NCI-H128 (cell line): ENCODE measurements at regions not wholly inside any gene's neighbourhood (a gene's known extent, or its start where the extent isn't known, plus 50 kb on each side); places are given as distances from the start of the nearest gene placed in this dataset.
"Not testable (repeated sequence)": the region's sequence is repeated elsewhere in the genome, so short reads cannot be mapped to it uniquely, and the experiment has no call there.

ENCODE experiments used
- DNase-seq: peaks from one replicate; lab custom pipeline; 2025; ENCODE audit not compliant: unreplicated experiment; lab: John Stamatoyannopoulos, UW

DNA sequence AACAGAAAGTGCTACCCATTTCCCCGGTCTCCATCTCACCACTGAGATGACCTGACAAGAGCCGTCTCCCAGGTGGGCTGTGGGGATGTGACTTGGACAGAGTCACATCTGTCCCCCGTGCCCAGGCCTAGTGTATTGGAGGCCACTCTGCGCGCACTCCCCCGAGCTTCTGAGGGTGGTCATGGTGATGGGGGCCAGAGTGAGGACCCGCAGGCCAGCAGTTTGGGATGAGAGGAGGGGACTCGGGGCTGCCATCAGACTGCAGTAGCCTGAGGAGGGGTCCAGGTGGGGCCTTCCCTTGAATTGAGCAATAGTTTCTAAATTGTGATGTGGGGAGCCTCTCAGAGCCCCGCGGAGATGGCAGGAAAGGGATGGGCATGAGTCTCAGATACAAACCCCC lies 852.6 kb downstream of the TBC1D22A start:
- no peak for DNase-seq

DNA sequence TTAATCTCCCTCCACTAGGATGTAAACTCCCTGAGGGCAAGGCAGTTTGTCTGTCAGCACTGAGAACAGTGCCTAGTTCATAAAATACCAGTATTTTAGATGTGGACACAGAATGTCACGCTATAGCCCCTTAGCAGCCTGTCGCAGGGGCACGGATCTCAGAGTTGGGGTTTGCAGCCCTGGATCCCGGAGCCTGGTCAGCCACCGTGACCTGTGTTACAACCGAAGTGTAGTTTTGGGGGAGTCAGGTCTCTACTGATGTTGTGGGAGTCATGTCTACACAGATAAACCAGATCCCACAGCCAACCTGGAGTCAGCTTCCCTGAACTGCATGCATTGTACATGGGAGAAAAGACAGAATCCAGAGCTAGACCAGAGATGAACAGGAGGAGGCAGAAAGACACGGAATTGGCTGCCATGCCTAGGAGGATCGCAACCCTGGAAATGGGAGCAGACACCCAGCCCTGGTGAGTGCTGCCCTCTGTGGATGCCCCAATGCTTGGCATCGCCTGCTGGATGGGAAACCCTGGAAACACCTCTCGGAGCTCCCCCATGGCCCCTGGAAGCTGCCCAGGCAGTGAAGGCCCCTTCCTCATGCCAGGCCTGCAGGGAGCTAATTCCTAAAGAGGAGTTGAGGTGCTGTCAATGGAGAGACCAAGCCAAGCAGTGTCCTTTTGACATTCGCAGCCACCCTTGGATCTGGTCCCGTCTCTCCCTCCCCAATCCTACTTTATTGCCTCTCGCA lies 851.3 kb downstream of the TBC1D22A start:
- DNase-seq = no peak

DNA sequence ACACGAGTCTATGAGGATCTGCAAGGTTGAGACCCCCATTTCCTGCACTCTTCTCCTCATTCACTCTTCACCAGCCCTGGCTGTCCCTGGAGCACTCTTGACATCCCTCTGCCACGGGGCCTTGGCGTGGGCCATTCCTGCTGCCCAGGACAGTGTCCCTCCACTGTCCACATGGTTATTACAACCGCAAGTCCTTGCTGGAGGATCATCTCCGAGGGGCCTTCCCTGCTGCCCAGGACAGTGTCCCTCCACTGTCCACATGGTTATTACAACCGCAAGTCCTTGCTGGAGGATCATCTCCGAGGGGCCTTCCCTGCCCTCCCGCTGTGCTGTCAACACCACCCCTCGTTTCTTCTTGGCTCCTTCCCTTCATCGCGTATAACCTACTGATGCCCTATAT lies 850.7 kb downstream of the TBC1D22A start:
- not testable (repeated sequence) for DNase-seq

DNA sequence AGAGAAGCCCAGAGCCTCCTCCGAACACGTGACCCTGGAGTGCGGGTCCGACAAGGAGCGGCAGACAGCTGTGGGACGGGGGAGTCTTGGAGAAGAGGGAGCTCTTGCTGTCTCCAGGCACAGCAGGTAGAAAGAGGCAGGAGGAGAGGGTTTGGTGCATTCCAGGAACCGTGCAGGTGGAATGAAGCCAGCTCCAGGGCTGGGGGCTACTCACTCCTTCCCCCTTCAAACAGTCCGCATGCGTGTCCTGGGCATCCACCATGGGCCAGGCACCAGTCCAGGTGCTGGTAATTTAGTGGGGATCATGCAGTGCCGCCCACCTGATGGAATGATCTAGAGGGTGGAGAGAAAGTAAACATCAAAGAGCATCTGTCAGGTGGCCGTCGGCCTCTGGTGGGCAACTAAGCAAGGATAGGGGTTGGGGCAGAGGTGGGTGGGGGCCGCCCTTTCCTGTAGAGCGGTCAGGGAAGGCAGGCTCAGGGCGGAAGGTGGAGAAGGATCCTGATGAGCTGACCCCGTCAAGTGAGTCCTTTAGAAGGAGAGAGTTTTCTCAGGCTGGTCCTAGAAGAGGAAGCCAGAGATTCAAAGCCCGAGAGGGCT lies 850.0 kb downstream of the TBC1D22A start:
- no peak for DNase-seq

DNA sequence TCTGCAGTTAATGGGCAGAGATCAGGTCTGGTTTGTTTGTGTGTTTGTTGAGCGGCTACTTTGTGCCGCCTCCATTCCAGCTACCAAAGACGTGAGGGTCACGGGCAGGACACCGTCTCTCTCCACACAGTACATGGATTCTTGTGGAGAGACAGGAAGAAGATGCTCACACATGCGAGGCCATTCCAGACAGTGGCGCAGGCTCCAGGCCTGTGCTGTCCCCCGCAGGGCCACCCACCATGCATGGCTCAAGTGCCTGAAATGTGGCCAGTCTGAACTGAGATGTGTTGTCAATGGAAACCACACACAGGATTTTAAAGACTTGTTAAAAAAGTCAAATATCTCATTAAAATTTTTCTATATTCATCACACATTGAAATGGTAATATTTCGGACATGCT lies 848.3 kb downstream of the TBC1D22A start:
- no peak for DNase-seq

DNA sequence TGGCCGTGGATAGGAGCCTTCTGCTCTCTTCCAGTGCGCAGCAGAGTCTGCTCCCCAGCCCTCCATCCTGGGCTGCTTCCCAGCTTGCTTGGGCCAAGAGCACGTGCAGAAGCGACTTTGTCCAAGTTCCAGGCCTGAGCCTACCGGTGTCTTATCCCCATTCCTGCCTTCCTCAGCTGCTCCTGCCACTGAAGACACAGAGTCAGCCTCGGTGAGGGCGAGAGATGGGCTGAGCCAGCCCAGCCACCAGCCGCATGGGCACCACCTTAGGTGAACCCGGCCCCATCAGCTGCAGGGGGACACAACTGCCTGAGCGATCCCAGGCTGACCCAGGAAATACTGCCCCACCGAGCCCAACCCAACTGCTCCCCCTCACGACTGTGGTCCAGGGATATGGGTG lies 847.8 kb downstream of the TBC1D22A start:
- no peak for DNase-seq

DNA sequence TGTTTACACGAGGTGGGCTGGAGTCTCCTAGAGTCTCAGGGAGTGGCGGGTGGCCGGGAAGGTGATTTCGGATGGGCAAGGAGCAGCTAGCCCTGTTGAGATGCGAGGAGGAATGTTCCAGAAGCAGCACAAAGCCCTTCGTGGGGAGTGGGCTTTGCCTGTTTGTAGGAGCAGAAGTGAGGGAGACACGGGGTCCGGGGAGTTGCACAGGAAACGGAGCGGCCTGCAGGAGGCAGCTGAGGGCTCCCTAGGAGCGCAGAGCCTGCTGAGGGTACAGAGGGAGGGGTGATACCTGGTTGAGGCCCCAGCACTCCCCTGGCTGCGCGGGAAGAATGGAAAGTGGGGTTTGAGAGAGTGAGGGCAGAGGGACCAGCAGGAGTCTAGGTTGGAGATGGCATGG lies 847.2 kb downstream of the TBC1D22A start:
- no peak for DNase-seq

DNA sequence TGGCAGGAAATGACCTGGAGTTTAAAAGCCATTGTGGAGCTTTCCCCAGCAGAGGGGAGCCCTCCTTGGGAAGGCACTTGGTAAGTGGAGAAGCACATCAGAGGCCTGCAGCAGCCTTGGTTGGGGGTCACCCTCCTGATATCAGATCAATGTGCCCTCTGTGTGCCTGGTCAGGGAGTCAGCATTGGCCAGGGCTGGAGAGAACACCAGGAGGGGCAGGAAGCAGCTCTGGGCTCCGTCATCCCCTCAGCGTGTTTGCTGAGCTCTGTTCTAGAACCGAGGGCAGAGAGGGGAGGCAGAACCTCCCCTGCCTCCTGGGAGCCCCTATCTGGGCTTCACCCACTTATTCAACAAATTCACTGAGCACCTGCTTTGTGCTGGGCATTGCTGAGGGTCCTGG lies 846.0 kb downstream of the TBC1D22A start:
- DNase-seq = no peak

DNA sequence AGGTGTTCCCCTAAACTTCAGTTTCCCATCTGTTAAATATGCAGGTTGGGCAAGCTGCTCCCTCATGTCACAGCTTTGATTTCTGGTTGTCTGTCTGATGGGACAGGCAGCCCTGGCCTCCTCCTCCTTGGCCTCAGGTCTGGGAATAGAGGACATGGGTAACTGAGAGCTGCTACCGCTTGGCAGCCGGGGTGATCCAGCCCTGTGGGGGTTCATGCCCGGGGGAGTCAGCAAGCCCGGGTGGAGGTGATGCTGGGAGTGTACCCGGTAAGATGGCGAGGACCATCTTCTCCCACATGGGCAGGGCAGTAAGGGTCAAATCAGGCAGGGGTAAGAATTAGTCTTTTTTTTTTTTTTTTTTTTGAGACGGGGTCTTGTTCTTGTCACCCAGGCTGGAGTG lies 845.0 kb downstream of the TBC1D22A start:
- DNase-seq = no peak

DNA sequence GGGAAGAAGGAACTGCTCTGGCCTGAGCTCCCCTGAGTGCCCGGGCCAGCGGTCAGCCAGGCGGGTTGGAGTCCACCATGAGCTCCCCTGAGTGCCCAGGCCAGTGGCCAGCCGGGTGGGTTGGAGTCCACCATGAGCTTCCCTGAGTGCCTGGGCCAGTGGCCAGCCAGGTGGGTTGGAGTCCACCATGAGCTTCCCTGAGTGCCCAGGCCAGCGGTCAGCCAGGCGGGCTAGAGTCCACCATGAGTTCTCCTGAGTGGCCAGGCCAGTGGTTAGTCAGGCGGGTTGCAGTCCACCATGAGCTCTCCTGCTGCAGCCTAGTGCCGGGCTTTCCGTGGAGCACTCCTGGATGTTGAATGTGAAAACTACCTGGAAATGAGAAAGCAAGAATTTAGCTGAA lies 844.0 kb downstream of the TBC1D22A start:
- DNase-seq = no peak

DNA sequence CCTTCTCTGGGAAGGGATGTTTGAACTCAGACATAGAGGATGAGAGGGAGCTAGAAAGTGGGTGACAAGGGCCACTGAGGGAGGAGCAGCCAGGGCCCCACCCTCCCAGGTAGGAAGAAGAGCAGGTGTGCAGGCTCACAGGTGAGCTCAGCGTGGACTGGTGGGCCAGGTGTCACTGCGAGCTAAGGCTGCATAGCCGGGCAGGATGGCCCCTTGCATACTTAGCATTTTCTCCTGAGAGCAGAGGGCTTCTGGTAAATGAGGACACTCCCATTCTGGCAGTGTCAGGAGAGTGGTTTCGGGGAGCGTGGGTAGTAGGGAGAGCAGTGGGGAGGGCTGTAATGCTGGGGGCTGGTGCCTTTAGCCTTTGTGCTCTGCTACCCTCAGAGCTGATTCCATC lies 843.4 kb downstream of the TBC1D22A start:
- no peak for DNase-seq

DNA sequence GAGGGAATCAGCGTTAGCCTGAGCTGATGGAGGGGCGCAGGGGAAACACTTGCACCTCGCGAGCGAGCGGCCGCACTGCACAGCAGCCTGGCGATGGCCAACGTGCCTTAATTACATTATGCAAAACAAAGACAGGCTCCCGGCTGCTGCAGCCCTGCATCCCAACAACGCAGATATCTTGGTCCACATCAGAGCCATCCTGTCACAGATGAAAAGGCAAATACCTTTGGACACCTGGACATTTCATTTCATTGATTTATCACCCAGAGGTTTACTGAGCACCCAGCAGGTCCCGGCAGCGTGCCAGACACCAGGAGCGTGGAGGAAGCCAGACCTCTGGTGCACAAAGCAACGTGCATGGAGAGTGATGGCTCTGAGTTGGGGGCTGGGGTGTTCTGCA lies 843.0 kb downstream of the TBC1D22A start:
- no peak for DNase-seq

DNA sequence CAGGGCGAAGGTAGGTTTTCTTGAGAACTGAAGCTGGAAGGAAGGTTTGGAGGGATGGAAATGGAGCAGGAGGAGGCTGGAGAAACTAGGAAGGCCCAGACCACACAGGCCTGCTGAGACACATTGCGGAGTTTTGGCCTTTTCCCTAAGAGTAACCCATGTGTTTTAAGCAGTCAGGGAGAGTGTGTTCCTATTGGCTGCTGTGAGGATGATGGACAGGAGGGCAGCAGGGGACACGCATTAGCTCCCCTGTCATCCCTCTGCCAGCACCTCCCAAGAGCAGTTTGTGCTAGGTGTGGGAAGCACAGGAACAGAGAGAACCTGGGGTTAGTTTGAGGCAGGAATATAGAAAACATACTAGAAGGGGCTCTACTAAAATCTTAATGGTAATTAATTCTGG lies 842.1 kb downstream of the TBC1D22A start:
- no peak for DNase-seq

DNA sequence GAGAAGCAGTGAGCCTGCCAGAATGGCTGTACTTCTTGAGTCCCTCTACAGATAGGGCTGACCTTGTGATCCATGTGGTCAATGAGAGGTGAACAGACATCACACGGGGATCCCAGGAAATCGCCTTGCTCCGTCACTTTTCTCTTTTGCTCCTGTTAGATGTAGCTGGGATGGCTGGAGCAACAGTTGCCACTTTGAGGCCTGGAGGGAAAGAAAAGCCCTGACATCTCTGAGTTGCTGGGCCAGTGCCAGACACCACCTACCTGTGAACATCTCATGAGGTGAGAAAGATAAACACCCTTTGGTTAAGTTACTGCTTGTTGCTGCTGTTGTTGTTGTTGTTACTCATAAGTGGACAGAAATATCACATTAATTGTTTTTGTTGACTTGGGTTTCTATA lies 840.3 kb downstream of the TBC1D22A start:
- DNase-seq = no peak

DNA sequence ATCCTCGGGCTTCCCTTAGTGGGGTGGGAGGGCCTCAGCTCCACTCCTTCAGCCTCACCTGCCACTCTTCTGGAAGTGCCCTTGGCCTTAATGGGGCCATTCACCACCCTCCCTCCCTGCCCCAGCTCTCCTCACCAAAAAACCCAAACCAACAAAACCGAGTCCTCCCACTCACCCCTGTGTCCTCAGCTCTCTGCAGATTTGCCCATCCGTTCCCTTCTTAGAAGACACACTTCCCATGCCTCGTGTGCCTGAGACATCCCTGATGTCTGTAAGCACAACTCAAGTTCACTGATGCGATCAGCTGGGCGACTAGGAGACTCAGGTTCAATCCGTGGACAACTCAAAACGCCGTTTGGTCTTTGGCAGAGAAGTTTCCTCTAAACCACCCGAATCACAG lies 839.2 kb downstream of the TBC1D22A start:
- no peak for DNase-seq

DNA sequence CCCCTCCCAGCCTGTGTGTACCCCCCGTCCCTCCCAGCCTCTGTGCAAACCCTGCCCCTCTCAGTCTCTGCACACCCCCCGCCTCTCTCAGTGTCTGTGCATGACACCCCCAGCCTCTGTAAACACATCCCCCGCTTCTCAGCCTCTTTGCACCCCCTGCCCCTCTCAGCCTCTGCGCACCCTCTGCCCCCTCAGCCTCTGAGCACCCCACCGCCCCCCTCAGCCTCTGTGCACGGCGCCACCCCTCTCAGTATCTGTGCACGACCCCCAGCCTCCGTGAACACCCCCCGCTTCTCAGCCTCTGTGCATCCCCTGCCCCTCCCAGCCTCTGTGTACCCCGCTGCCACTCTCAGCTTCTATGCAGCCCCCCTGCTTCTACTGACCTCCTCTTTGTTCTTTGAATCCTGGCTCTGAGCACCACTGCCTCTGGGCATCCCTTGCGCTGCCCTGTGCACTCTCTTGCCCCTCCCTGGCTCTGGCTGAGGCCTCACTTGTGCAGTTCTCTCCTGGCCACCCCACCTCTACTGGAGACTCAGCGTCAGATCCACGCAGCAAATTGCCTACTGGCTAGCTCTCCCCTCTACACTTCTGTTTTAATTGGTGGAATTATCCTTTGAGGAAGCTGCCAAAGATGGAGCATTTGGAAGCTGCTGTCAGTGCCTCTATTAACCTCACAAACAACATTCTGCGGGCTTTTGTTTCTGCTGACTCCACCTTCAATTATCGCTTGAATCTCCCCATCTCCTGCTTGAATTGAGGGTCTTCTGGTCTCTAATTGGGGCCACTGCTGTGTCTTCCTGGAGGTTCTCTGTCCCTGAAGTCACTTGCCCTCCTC lies 838.6 kb downstream of the TBC1D22A start:
- DNase-seq = no peak

DNA sequence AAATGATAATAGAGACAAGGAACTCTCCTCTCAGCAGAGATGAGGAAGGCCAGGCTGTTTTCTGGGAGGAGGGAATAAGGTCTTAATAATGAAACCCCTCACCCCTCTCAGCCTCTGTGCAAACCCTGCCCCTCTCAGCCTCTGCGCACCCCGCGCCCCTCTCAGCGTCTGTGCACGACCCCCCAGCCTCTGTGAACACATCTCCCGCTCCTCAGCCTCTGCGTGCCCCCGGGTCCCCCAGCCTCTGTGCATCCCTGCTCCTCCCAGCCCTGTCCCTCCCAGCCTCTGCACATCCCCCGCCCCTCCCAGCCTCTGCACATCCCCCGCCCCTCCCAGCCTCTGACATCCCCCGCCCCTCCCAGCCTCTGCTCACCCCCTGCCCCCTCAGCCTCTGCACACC lies 837.8 kb downstream of the TBC1D22A start:
- no peak for DNase-seq

DNA sequence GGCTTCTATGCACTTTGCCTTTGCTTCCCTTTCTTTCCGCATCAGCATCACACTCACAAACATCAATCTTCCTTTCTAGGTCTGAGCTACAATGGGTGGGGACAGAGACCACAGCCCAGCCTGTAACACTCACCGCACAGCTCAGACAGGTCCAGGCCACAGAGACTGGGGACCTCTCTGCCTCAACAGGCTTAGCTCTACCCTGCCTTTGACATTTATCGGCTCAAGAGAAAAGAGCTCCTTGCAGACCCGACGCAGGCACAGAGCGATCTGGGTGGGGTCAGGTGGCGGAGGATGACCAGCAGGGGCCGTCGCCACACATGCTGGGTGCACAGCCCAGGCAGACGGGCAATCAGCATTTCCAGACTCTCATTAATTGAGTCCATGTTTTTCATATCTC lies 837.3 kb downstream of the TBC1D22A start:
- DNase-seq = no peak

DNA sequence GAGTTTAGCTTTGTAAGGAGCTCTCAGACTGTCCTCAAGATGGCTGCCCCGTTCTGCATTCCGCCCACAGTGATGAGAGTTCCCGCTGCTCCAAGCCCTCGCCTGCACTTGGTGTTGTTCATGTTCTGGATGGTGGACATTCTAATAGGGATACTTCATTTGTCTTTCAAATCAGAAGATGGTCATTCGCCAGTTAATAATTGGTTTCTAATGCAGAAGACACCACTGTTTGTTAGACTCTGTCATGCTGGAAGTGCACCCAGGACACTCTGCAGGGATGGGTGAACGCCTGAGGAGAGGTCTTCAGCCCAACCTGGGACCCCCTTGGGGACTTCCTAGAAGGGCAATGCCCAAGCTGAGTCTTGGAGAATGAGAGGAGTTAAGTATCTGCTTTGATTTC lies 836.4 kb downstream of the TBC1D22A start:
- DNase-seq = no peak

DNA sequence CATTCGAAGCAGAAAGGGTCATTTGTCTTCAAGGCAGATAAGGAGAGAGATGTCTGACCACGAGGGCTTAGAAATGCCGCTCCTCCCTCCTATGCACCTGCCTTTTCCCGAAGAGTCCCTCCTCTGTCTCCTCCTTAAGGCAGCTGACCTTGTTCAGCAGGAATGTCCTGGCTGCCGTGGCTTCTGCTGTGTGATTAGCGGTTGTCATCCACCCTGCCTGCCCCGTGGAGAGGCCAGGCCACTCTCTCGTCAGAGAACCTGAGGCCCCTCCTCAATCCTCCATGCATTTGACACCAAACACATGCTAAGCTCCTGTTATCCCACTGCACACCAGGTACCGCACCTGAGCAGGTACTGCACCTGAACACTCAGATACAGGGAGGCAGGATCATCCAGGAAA lies 834.6 kb downstream of the TBC1D22A start:
- DNase-seq = no peak

DNA sequence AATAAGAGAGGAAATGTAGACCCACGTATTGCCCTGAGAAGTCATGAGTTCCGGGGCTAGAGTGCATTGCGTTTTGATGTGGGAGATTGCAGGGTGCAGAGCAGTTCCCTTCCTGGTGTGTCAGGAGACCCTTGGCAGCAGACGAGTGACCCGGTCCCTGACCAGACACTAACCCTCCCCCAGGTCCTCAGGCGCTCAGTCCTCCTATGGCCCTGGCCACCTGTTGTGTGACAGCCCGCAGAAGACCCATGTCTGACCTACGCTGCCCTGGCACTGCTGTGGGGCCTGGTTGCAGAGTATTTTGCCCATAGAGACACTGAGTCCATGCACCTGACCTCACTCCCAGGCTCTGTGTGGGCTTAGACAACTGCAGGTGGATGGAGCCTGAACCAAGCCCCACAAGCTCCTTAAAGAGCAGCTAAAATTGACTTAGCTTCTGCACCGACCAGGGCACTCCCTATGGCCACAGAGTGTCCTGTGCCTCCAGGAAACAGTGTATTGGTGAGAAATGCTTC lies 833.8 kb downstream of the TBC1D22A start:
- no peak for DNase-seq
